ENCODE measurements at regions not wholly inside any gene's neighbourhood (a gene's known extent, or its start where the extent isn't known, plus 50 kb on each side); places are given as distances from the start of the nearest gene placed in this dataset.
A peak's percentile ranks its signal among the peaks of the same experiment; 100 is the strongest.
"Not testable (repeated sequence)": the region's sequence is repeated elsewhere in the genome, so short reads cannot be mapped to it uniquely, and the experiment has no call there.

- no peaks in the 10 kb centered on the region for H3K27me3 ChIP-seq (ENCODE audit: control insufficient read depth in 2 of 2, insufficient read depth in 1 of 2, low read length in 1 of 2)
- no peak overlapping the region for H3K27ac ChIP-seq (ENCODE audit: low read depth in 1 of 2, low read length in 1 of 2)
- no peaks in the 10 kb centered on the region for H3K4me1 ChIP-seq (ENCODE audit: control insufficient read depth in 2 of 2, insufficient read depth in 2 of 2, low read length in 2 of 2)
- H3K4me3 ChIP-seq (ENCODE audit: low read length in 2 of 2) = no peak overlapping the region
- WGBS = 85% methylated on average over 3 of the region's 3 CpGs
- H3K9me3 ChIP-seq (ENCODE audit: control insufficient read depth in 2 of 2, insufficient read depth in 1 of 2, low read length in 1 of 2) = no peaks in the 10 kb centered on the region
- no peaks in the 10 kb centered on the region for H3K36me3 ChIP-seq (ENCODE audit: control insufficient read depth in 2 of 2, insufficient read depth in 2 of 2, low read length in 1 of 2)
- DNase-seq (ENCODE audit: low read depth in 6 of 9, low spot score in 9 of 9) = no peak
These were observed 98.0 kb upstream of the DNAH14 start for GRCh38 chr1:224831501-224831900.

GRCh38 chr1:224839648-224840300 is 89.7 kb upstream of the DNAH14 start:
- not testable (repeated sequence) for H3K9me3 ChIP-seq (ENCODE audit: control insufficient read depth in 2 of 2, insufficient read depth in 1 of 2, low read length in 1 of 2); H3K27ac ChIP-seq (ENCODE audit: low read depth in 1 of 2, low read length in 1 of 2); DNase-seq (ENCODE audit: low read depth in 6 of 9, low spot score in 9 of 9); H3K4me1 ChIP-seq (ENCODE audit: control insufficient read depth in 2 of 2, insufficient read depth in 2 of 2, low read length in 2 of 2); H3K36me3 ChIP-seq (ENCODE audit: control insufficient read depth in 2 of 2, insufficient read depth in 2 of 2, low read length in 1 of 2); H3K4me3 ChIP-seq (ENCODE audit: low read length in 2 of 2); H3K27me3 ChIP-seq (ENCODE audit: control insufficient read depth in 2 of 2, insufficient read depth in 1 of 2, low read length in 1 of 2)
- WGBS = 92% methylated on average over 7 of the region's 7 CpGs

GRCh38 chr1:224841803-224842202 is 87.7 kb upstream of the DNAH14 start:
- not testable (repeated sequence) for DNase-seq (ENCODE audit: low read depth in 6 of 9, low spot score in 9 of 9); H3K4me1 ChIP-seq (ENCODE audit: control insufficient read depth in 2 of 2, insufficient read depth in 2 of 2, low read length in 2 of 2); H3K9me3 ChIP-seq (ENCODE audit: control insufficient read depth in 2 of 2, insufficient read depth in 1 of 2, low read length in 1 of 2); H3K36me3 ChIP-seq (ENCODE audit: control insufficient read depth in 2 of 2, insufficient read depth in 2 of 2, low read length in 1 of 2); H3K27me3 ChIP-seq (ENCODE audit: control insufficient read depth in 2 of 2, insufficient read depth in 1 of 2, low read length in 1 of 2); H3K27ac ChIP-seq (ENCODE audit: low read depth in 1 of 2, low read length in 1 of 2); H3K4me3 ChIP-seq (ENCODE audit: low read length in 2 of 2)
- WGBS = 92% methylated on average over 2 of the region's 2 CpGs

- WGBS = 97% methylated on average over 2 of the region's 2 CpGs
These were observed 83.2 kb upstream of the DNAH14 start for GRCh38 chr1:224846119-224846907.

GRCh38 chr1:224850446-224850845 is 79.0 kb upstream of the DNAH14 start:
- Histone ChIP-seq H3K4me1 (ENCODE audit: control insufficient read depth in 2 of 2, insufficient read depth in 2 of 2, low read length in 2 of 2) (no peaks in the 10 kb centered on the region), H3K27me3 (ENCODE audit: control insufficient read depth in 2 of 2, insufficient read depth in 1 of 2, low read length in 1 of 2) (no peaks in the 10 kb centered on the region), H3K9me3 (ENCODE audit: control insufficient read depth in 2 of 2, insufficient read depth in 1 of 2, low read length in 1 of 2) (no peaks in the 10 kb centered on the region), H3K36me3 (ENCODE audit: control insufficient read depth in 2 of 2, insufficient read depth in 2 of 2, low read length in 1 of 2) (no peaks in the 10 kb centered on the region), H3K27ac (ENCODE audit: low read depth in 1 of 2, low read length in 1 of 2) (no peak overlapping the region), H3K4me3 (ENCODE audit: low read length in 2 of 2) (no peak overlapping the region)
- WGBS = 97% methylated on average over 2 of the region's 2 CpGs
- DNase-seq (ENCODE audit: low read depth in 6 of 9, low spot score in 9 of 9) = no peak

More at GRCh38 chr1:224846119-224846907, 83.2 kb upstream of the DNAH14 start:
- H3K27ac ChIP-seq (ENCODE audit: low read depth in 1 of 2, low read length in 1 of 2) = no peak overlapping the region
- H3K36me3 ChIP-seq (ENCODE audit: control insufficient read depth in 2 of 2, insufficient read depth in 2 of 2, low read length in 1 of 2) = no peaks in the 10 kb centered on the region
- DNase-seq (ENCODE audit: low read depth in 6 of 9, low spot score in 9 of 9) = no peak
- H3K4me1 ChIP-seq (ENCODE audit: control insufficient read depth in 2 of 2, insufficient read depth in 2 of 2, low read length in 2 of 2) = no peaks in the 10 kb centered on the region
- no peaks in the 10 kb centered on the region for H3K27me3 ChIP-seq (ENCODE audit: control insufficient read depth in 2 of 2, insufficient read depth in 1 of 2, low read length in 1 of 2)
- H3K9me3 ChIP-seq (ENCODE audit: control insufficient read depth in 2 of 2, insufficient read depth in 1 of 2, low read length in 1 of 2) = no peaks in the 10 kb centered on the region
- no peak overlapping the region for H3K4me3 ChIP-seq (ENCODE audit: low read length in 2 of 2)

GRCh38 chr1:224851210-224851847 is 78.1 kb upstream of the DNAH14 start:
- Histone ChIP-seq H3K27ac (ENCODE audit: low read depth in 1 of 2, low read length in 1 of 2) (no peak overlapping the region), H3K9me3 (ENCODE audit: control insufficient read depth in 2 of 2, insufficient read depth in 1 of 2, low read length in 1 of 2) (no peaks in the 10 kb centered on the region), H3K4me3 (ENCODE audit: low read length in 2 of 2) (no peak overlapping the region), H3K4me1 (ENCODE audit: control insufficient read depth in 2 of 2, insufficient read depth in 2 of 2, low read length in 2 of 2) (no peaks in the 10 kb centered on the region), H3K27me3 (ENCODE audit: control insufficient read depth in 2 of 2, insufficient read depth in 1 of 2, low read length in 1 of 2) (no peaks in the 10 kb centered on the region), H3K36me3 (ENCODE audit: control insufficient read depth in 2 of 2, insufficient read depth in 2 of 2, low read length in 1 of 2) (no peaks in the 10 kb centered on the region)
- DNase-seq (ENCODE audit: low read depth in 6 of 9, low spot score in 9 of 9) = peak in 5 of 9 donors; percentile 6 to 58 (median 20)
- 53% methylated on average over 6 of the region's 6 CpGs for WGBS

GRCh38 chr1:224851848-224852261 is 77.6 kb upstream of the DNAH14 start:
- no peak for DNase-seq (ENCODE audit: low read depth in 6 of 9, low spot score in 9 of 9)
- no peak overlapping the region for H3K4me3 ChIP-seq (ENCODE audit: low read length in 2 of 2)
- WGBS = 74% methylated on average over 9 of the region's 9 CpGs
- H3K27ac ChIP-seq (ENCODE audit: low read depth in 1 of 2, low read length in 1 of 2) = no peak overlapping the region
- no peaks in the 10 kb centered on the region for H3K27me3 ChIP-seq (ENCODE audit: control insufficient read depth in 2 of 2, insufficient read depth in 1 of 2, low read length in 1 of 2)
- no peaks in the 10 kb centered on the region for H3K9me3 ChIP-seq (ENCODE audit: control insufficient read depth in 2 of 2, insufficient read depth in 1 of 2, low read length in 1 of 2)
- no peaks in the 10 kb centered on the region for H3K4me1 ChIP-seq (ENCODE audit: control insufficient read depth in 2 of 2, insufficient read depth in 2 of 2, low read length in 2 of 2)
- no peaks in the 10 kb centered on the region for H3K36me3 ChIP-seq (ENCODE audit: control insufficient read depth in 2 of 2, insufficient read depth in 2 of 2, low read length in 1 of 2)

GRCh38 chr1:224852901-224853568 is 76.4 kb upstream of the DNAH14 start:
- no peaks in the 10 kb centered on the region for H3K9me3 ChIP-seq (ENCODE audit: control insufficient read depth in 2 of 2, insufficient read depth in 1 of 2, low read length in 1 of 2)
- H3K4me3 ChIP-seq (ENCODE audit: low read length in 2 of 2) = no peak overlapping the region
- no peaks in the 10 kb centered on the region for H3K36me3 ChIP-seq (ENCODE audit: control insufficient read depth in 2 of 2, insufficient read depth in 2 of 2, low read length in 1 of 2)
- peak in 4 of 9 donors; percentile 4 to 39 (median 8) for DNase-seq (ENCODE audit: low read depth in 6 of 9, low spot score in 9 of 9)
- H3K27ac ChIP-seq (ENCODE audit: low read depth in 1 of 2, low read length in 1 of 2) = no peak overlapping the region
- no peaks in the 10 kb centered on the region for H3K27me3 ChIP-seq (ENCODE audit: control insufficient read depth in 2 of 2, insufficient read depth in 1 of 2, low read length in 1 of 2)
- no peaks in the 10 kb centered on the region for H3K4me1 ChIP-seq (ENCODE audit: control insufficient read depth in 2 of 2, insufficient read depth in 2 of 2, low read length in 2 of 2)
- 76% methylated on average over 13 of the region's 13 CpGs for WGBS

GRCh38 chr1:224856973-224857372 is 72.5 kb upstream of the DNAH14 start:
- Histone ChIP-seq H3K36me3 (ENCODE audit: control insufficient read depth in 2 of 2, insufficient read depth in 2 of 2, low read length in 1 of 2) (no peaks in the 10 kb centered on the region), H3K27me3 (ENCODE audit: control insufficient read depth in 2 of 2, insufficient read depth in 1 of 2, low read length in 1 of 2) (no peaks in the 10 kb centered on the region), H3K4me1 (ENCODE audit: control insufficient read depth in 2 of 2, insufficient read depth in 2 of 2, low read length in 2 of 2) (no peaks in the 10 kb centered on the region), H3K9me3 (ENCODE audit: control insufficient read depth in 2 of 2, insufficient read depth in 1 of 2, low read length in 1 of 2) (no peaks in the 10 kb centered on the region), H3K4me3 (ENCODE audit: low read length in 2 of 2) (no peak overlapping the region), H3K27ac (ENCODE audit: low read depth in 1 of 2, low read length in 1 of 2) (no peak overlapping the region)
- WGBS = 94% methylated on average over 2 of the region's 2 CpGs
- DNase-seq (ENCODE audit: low read depth in 6 of 9, low spot score in 9 of 9) = no peak

Data from thymus (tissue), 11 donors.